ENCODE measurements at regions not wholly inside any gene's neighbourhood (a gene's known extent, or its start where the extent isn't known, plus 50 kb on each side); places are given as distances from the start of the nearest gene placed in this dataset.
"Not testable (repeated sequence)": the region's sequence is repeated elsewhere in the genome, so short reads cannot be mapped to it uniquely, and the experiment has no call there.

- no peak for DNase-seq
These were observed 273.1 kb upstream of the ARSJ start for GRCh38 chr4:114252499-114252898.

DNA sequence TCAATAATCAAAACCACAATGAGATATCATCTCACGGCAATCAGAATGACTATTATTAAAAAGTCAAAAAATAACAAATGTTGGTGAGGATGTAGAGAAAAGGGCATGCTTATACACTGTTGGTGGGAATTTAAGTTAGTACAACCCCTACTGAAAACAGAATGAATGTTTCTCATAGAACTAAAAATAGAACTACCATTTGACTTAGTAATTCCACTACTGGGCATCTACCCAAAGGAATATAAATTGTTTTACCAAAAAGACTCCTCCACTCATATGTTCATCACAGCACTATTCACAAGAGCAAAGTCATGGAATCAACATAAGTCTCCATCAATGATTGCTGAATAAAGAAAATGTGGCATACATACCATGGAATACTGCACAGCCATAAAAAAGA lies 278.1 kb upstream of the ARSJ start:
- no peak for DNase-seq

DNA sequence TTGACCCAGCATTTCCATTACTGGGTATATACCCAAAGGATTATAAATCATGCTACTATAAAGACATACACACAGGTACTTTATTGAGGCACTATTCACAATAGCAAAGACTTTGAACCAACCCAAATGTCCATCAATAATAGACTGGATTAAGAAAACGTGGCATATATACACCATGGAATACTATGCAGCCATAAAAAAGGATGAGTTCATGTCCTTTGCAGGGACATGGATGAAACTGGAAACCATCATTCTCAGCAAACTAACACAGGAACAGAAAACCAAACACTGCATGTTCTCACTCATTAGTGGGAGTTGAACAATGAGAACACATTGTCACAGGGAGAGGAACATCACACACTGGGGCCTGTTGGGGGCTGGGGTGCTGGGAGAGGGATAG lies 283.0 kb upstream of the ARSJ start:
- not testable (repeated sequence) for DNase-seq

GRCh38 chr4:114263233-114263632 lies 283.8 kb upstream of the ARSJ start:
- no peak for DNase-seq

DNA sequence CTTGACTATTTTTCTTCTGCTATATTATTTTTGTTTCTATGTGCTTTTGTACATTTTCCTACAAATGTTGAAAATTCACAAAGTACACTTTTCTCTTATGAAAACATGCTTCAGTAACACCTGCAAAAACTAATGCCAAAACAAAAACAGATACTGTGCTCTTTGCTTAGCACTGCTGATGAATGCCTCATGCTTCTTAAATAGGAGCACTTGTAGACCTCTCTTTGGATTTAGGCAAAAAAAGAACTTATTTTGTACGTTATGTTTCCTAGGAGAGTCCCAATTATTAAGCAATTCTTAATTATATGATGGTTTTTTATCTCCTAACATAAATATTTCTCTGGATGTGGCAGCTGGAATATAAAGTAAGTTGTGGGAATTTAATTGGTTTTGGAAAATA lies 285.0 kb upstream of the ARSJ start:
- DNase-seq = no peak

- DNase-seq = no peak
These were observed 285.4 kb upstream of the ARSJ start for GRCh38 chr4:114264877-114265291.

DNA sequence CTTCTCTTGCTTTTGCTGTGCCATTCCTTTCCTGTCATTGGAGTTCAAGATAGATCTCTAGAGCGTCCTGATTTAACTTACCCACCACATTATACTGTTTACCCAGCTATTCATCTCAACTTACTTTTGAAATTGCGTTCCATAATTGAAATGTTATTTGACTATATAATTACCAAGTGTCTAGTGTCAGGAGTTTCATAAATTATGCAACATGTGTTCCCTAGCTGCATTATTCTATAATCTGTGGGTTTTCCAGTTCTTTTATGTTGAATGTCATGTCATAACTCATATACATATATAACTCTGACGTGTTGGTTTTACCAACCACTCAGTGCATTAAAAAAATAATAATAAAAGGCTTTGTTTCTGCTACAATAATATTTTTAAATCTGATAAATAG lies 285.9 kb upstream of the ARSJ start:
- no peak for DNase-seq

DNA sequence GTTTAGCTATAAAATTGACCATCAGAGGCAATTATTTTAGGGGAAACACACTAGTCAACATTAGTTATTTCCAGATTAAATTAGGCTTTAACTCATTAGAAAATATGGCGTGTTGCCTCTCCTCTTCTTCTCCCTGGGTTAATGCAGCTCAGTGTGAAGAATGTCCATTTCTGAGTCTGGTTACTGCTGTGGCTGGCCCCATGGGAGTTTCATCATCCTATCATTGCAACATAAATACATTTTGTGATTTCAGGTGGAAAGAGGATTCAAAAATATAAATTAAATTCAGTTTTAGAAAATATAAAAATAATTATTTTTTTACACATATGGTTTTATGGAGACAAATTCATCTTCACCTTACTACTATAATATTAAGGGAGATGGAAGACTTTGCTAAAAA lies 288.5 kb upstream of the ARSJ start:
- DNase-seq = no peak

DNA sequence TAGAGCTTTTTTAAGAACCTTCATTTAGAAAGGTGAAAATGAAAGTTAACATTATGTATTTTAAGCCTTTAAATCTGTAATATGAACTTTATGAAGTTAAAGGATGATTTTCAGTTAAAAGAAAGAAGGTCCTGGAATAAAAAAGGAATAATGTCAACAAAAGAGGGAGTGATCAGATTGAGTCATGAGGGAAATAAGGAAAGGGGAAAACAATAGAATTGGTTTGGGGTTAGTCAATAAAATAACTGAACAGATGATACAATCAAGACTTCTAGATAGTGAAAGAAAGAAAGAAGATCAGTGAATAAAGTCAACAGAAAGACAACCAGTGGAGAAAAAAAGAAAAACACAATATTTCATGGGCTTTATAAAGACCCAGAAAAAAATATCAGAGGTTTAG lies 291.6 kb upstream of the ARSJ start:
- no peak for DNase-seq

GRCh38 chr4:114272226-114272625 lies 292.8 kb upstream of the ARSJ start:
- no peak for DNase-seq

- no peak for DNase-seq
These were observed 293.8 kb upstream of the ARSJ start for GRCh38 chr4:114273238-114273637.

- no peak for DNase-seq
These were observed 298.2 kb upstream of the ARSJ start for GRCh38 chr4:114277690-114278089.

- DNase-seq = no peak
These were observed 299.6 kb upstream of the ARSJ start for GRCh38 chr4:114279066-114279465.

GRCh38 chr4:114279711-114280110 lies 300.3 kb upstream of the ARSJ start:
- no peak for DNase-seq

GRCh38 chr4:114280645-114281044 lies 301.2 kb upstream of the ARSJ start:
- no peak for DNase-seq

GRCh38 chr4:114281164-114281960 lies 301.9 kb upstream of the ARSJ start:
- DNase-seq = no peak

DNA sequence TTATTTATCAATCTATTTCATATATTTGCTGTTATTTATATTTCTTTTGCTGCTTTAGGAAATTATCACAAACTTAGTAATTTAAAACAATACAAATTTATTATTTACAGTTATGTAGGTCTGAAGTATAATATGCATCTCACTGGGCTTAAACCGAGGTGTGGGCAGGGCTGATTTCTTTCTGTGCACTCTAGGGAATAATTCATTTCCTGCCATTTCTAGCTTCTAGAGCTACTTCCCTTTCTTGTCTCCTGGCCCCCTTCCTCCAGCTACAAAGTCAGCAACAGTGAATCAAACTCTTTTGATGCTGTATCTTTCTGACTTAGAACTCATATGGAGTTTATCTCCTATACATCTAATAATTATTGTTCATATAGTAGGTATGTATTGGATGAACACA lies 303.5 kb upstream of the ARSJ start:
- DNase-seq = no peak

GRCh38 chr4:114284629-114285028 lies 305.2 kb upstream of the ARSJ start:
- DNase-seq = no peak

DNA sequence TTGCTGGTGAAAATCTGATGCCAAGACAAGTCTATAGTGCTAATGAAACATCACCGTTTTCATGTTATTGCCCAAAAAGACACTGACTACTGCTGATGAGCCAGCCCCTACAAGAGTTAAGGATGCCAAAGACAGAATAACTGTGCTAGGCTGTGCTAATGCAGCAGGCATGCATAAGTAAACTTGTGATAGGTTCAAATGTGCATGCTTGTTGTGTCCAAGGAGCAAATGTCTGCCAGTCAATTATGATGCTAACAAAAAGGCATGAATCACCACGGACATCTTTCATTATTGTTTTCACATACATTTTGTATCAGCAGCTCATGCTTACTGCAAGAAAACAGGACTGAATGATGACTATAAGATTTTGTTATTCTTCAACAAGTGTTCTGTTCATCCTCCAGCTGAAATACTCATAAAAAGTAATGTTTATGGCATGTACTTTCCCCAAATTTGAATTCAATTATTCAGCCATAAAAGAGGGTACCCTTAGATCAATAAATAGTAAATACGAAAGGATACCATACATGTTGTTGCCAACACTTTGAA lies 306.9 kb upstream of the ARSJ start:
- DNase-seq = no peak

- DNase-seq = no peak
These were observed 307.7 kb upstream of the ARSJ start for GRCh38 chr4:114287079-114287696.

GRCh38 chr4:114296126-114296525 lies 302.5 kb upstream of the UGT8 start:
- DNase-seq = no peak

DNA sequence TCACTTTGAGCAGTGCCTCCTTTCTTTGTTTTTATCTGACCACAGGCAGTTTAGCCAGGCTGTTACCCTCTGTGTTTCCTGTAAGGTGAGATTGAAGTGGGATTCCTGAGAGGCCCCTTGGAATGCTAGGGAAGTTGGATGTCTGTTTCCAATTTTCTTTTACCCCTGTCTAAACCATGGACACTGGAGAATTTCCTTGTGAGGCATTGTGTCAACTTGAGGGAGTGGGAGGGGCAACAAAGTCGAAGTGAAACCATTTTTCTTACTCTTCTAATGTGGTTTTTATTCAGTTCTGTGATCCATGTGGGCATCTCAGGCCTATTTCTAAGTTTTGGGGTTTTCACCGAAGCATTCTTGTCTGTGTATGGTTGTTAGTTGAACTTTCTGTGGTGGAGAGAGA lies 296.1 kb upstream of the UGT8 start:
- DNase-seq = no peak

- no peak for DNase-seq
These were observed 294.6 kb upstream of the UGT8 start for GRCh38 chr4:114304046-114304445.

- no peak for DNase-seq
These were observed 294.0 kb upstream of the UGT8 start for GRCh38 chr4:114304567-114304966.

DNA sequence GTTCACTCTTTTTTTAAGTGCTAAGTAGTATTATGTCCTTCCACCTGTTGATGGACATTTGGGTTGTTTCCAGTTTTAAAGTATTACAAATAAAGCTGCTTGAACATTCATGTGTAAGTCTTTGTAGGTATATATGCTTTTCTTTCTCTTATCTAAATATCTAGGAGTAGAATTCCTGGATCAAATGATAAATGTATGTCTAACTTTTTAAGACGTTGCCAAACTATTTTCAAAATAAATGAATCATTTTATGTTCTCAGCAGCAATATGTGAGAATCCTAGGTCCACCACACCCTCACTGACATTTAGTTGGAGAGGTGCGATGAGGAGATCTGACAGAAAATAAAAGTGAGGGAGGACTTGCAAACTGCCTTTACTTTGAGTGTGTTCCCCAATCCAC lies 291.7 kb upstream of the UGT8 start:
- no peak for DNase-seq

All from activated CD4-positive, alpha-beta T cell treated with anti-CD3 and anti-CD28 coated beads, Interleukin-2, amount 50 U/mL, for 4 hours (primary cell).